HEK293T (cell line): ENCODE measurements at regions not wholly inside any gene's neighbourhood (a gene's known extent, or its start where the extent isn't known, plus 50 kb on each side); places are given as distances from the start of the nearest gene placed in this dataset.

ENCODE experiments used
- CTCF ChIA-PET: fragments of 350-600 bp; formaldehyde crosslinking; extraction: SDS; loops from one replicate; lab custom pipeline; 2021; ENCODE audit warnings: antibody characterized with exemption, inconsistent platforms; lab: Yijun Ruan, JAX
- POLR2A ChIA-PET: fragments of 350-600 bp; formaldehyde crosslinking; extraction: SDS; loops from one replicate; lab custom pipeline; 2020; ENCODE audit warnings: antibody characterized with exemption, inconsistent platforms; lab: Yijun Ruan, JAX
- DNase-seq: peaks from one replicate; pipeline ENCODE4 v3.0.0; 2012; ENCODE audit warnings: mixed read lengths; ENCODE audit errors: extremely low spot score
- ARNT ChIP-seq: fragments of 450-650 bp; IDR thresholded peaks from 2 replicates; pipeline ENCODE4 v1.6.1; 2017; ENCODE audit warnings: mild to moderate bottlenecking
- BHLHE40 ChIP-seq: fragments of 450-650 bp; IDR thresholded peaks from 2 replicates; pipeline ENCODE4 v1.6.1; 2016; ENCODE audit warnings: mild to moderate bottlenecking, moderate library complexity, borderline replicate concordance
- CTBP1 ChIP-seq: fragments of 450-650 bp; IDR thresholded peaks from 2 replicates; pipeline ENCODE4 v1.6.1; 2016; ENCODE audit warnings: borderline replicate concordance
- ELF4 ChIP-seq: fragments of 450-650 bp; IDR thresholded peaks from 2 replicates; pipeline ENCODE4 v1.6.1; 2017; ENCODE audit warnings: antibody characterized with exemption
- FOXA1 ChIP-seq: fragments of 450-650 bp; IDR thresholded peaks from 2 replicates; pipeline ENCODE4 v1.6.1; 2016; ENCODE audit warnings: mild to moderate bottlenecking
- FOXK2 ChIP-seq: fragments of 450-650 bp; IDR thresholded peaks from 2 replicates; pipeline ENCODE4 v1.6.1; 2016; ENCODE audit warnings: mild to moderate bottlenecking
- FOXM1 ChIP-seq: fragments of 450-650 bp; IDR thresholded peaks from 2 replicates; pipeline ENCODE4 v1.6.1; 2017; ENCODE audit warnings: mild to moderate bottlenecking, borderline replicate concordance
- HDGF ChIP-seq: fragments of 450-650 bp; IDR thresholded peaks from 2 replicates; pipeline ENCODE4 v1.6.1; 2017; ENCODE audit warnings: antibody characterized with exemption, borderline replicate concordance
- L3MBTL2 ChIP-seq: fragments of 450-650 bp; conservative IDR thresholded peaks from 2 replicates; pipeline ENCODE4 v1.6.1; 2016; ENCODE audit warnings: mild to moderate bottlenecking
- LEF1 ChIP-seq: fragments of 450-650 bp; IDR thresholded peaks from 2 replicates; pipeline ENCODE4 v1.6.1; 2017; ENCODE audit warnings: mild to moderate bottlenecking, borderline replicate concordance
- NFRKB ChIP-seq: fragments of 450-650 bp; IDR thresholded peaks from 2 replicates; pipeline ENCODE4 v1.6.1; 2016; ENCODE audit warnings: mild to moderate bottlenecking, moderate library complexity
- SP1 ChIP-seq: fragments of 450-650 bp; IDR thresholded peaks from 2 replicates; pipeline ENCODE4 v1.6.1; 2017
- SUZ12 ChIP-seq: fragments of 450-650 bp; IDR thresholded peaks from 2 replicates; pipeline ENCODE4 v1.6.1; 2016; ENCODE audit warnings: mild to moderate bottlenecking
- TARDBP ChIP-seq: fragments of 450-650 bp; IDR thresholded peaks from 2 replicates; pipeline ENCODE4 v1.6.1; 2016
- ZNF384 ChIP-seq: fragments of 450-650 bp; IDR thresholded peaks from 2 replicates; pipeline ENCODE4 v1.6.1; 2016
- TF ChIP-seq, protein P1 (sequence below): fragments of 450-650 bp; IDR thresholded peaks from 2 replicates; pipeline ENCODE4 v1.6.1; 2016

DNA sequence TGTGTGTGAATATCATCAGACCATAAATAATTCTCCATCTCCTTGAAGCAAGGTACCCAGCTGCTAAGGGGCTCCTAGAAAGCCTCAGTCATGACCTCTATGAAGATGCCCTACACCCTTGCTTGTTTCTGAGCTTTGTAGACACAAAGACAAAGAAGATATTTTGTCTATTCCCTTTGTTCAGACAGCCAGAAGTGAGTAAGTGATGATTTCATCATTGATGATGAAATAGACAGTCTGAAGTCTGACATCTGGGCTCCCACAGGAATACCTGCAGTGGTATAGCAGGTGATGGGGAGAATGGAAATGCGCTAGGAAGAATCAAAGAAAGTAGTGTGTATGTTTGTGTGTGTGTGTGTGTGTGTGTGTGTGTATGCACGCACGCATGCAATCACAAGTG, 82.2 kb upstream of the DPT start:
- ChIA-PET CTCF (no interaction called here), POLR2A (no interaction called here)
- TF ChIP-seq TARDBP (no peak), LEF1 (no peak)
- no peak for DNase-seq

DNA sequence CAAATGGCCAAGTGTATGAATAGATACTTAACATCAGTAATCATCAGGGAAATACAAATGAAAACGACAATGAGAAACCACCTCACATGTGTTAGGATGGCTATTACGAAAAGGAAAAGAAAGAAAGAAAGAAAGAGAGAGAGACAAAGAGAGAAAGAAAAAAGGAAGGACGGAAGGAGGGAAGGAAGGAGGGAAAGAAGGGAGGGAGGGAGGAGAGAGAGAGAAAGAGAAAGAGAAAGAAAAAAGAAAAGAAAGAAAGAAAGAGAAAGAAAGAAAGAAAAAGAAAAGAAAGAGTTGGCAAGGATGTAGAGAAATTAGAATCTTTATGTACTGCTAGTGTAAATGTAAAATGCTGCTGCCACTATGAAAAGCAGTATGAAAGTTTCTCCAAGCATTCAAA, 90.7 kb upstream of the DPT start:
- CTCF ChIA-PET: no interaction called here
- no peak for TF ChIP-seq ZNF384
- POLR2A ChIA-PET: no interaction called here
- DNase-seq: no peak

DNA sequence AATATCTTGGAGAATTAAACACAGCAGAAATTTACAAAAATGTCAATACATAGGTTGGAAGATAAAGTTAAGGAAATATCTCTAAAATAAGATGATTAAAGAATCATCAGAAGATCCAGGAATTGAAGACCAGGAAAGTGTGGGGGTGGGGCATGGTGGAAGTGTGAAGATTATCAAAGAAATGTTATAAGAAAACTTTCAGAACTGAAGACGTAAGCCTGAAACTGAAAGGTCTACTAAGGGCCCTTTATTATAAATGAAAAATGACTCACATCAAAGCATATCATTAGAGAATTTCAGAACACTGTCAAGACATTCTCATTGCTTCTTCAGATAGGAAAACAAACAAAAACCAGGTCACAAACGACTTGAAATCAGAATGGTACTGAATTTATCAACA, 92.4 kb upstream of the DPT start:
- ChIA-PET POLR2A (no interaction called here), CTCF (no interaction called here)
- no peak for DNase-seq
- no peak for TF ChIP-seq ZNF384
- no peak for TF ChIP-seq SUZ12

DNA sequence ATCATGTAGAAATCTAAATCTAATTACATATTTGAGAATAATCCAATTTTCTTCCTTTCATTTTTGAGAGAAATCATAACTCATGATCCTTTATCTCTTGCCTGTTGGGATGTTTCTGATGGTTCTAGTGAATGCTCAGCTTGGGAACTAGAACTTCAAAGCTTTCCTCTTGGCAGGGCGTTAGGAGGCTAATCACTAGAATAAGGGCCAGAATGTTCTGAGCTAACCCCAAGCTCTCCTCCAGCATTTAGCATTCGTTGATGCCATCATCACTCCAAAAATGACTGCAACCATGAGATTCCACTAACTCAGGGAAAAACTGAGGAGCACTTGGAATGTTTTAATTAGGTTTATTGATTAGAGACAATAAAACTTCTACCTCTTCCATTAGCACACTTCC, 93.9 kb upstream of the DPT start:
- TF ChIP-seq ZNF384 (no peak), FOXM1 (no peak), ARNT (no peak), CTBP1 (no peak), ELF4 (no peak)
- TF ChIP-seq, protein P1, sequence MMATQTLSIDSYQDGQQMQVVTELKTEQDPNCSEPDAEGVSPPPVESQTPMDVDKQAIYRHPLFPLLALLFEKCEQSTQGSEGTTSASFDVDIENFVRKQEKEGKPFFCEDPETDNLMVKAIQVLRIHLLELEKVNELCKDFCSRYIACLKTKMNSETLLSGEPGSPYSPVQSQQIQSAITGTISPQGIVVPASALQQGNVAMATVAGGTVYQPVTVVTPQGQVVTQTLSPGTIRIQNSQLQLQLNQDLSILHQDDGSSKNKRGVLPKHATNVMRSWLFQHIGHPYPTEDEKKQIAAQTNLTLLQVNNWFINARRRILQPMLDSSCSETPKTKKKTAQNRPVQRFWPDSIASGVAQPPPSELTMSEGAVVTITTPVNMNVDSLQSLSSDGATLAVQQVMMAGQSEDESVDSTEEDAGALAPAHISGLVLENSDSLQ: no peak
- DNase-seq: no peak
- ChIA-PET CTCF (no interaction called here), POLR2A (no interaction called here)

DNA sequence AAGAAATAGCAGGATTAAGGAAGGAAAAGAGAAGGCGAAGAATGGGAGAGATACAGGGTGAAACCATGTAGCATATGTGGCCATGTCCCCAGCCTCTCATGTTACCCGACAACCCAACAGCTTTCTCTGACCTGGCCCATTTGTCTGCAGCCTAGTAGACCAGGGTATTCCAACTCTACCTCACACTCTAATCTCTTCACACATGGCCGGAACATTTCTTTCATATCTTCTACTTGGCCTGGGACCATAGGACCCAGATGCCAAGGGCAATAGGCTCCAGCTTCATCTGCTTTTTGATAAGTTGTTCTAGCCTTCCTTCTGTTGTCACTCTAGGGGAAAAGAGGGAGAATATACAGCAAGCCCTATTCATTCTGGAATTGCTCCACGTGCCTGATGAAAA, 95.0 kb upstream of the DPT start:
- TF ChIP-seq FOXM1 (no peak), ARNT (no peak), NFRKB (no peak), HDGF (no peak), ZNF384 (no peak), ELF4 (no peak), FOXK2 (no peak), SP1 (no peak)
- CTCF ChIA-PET: no interaction called here
- POLR2A ChIA-PET: no interaction called here
- DNase-seq: no peak

DNA sequence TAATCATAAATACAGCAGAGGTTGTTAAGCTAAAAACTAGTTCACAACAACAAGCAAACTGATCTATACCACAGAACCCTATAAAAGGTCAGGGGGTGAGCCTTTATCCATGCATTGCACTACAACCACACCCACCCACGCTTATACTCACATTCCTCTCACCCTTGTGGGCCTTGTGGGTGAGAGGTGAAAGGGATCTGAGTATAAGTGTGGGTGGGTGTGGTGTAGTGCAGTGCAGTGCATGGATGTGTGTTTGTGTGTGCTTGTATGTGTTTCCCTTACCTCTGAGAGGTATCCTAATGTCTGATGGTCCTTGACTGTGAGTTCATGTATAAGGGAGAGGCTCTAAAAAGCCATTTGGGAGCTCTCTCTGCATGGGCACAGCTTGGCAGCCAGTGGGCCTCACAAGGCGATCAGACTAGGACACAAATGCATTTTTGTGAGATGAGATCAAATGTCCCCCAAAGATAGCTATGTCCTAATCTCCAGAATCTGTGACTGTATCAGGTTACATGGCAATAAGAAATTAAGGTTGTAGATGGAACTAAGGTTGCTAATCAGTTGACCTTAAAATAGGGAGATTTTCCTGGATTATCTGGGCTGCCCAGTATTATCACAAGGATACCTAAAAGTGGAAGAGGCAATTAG, 95.5 kb upstream of the DPT start:
- TF ChIP-seq HDGF (no peak), SP1 (no peak), ZNF384 (no peak), LEF1 (no peak), ELF4 (no peak), CTBP1 (no peak), BHLHE40 (no peak), SUZ12 (no peak), FOXK2 (no peak), NFRKB (no peak), FOXA1 (no peak), FOXM1 (no peak), L3MBTL2 (no peak), TARDBP (no peak), ARNT (no peak)
- TF ChIP-seq, protein P1: no peak
- POLR2A ChIA-PET: no interaction called here

DNA sequence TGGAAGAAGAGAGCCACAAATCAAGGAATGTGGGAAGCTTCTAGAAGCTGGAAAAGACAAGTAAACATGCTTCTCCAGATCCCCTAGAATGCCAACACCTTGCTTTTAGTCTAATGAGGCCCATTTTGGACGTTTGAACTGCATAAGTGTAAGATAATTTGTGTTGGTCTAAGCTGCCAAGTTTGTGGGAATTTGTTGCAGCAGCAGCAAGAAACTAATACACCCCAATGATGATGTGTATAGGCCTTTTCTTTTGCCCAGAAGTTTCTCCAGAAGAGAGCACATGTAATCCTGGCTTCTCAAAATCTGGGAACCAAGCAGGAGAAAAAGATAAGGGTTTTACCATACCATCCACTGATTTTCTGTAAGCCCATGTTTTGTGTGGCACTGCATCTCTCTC, 96.1 kb upstream of the DPT start:
- TF ChIP-seq CTBP1: no peak
- no peak for TF ChIP-seq ARNT
- TF ChIP-seq FOXM1: no peak
- TF ChIP-seq BHLHE40: no peak
- TF ChIP-seq TARDBP: no peak
- TF ChIP-seq L3MBTL2: no peak
- TF ChIP-seq NFRKB: no peak
- TF ChIP-seq, protein P1: no peak
- TF ChIP-seq HDGF: no peak
- TF ChIP-seq LEF1: no peak
- no peak for TF ChIP-seq ELF4
- ChIA-PET CTCF (no interaction called here), POLR2A (no interaction called here)
- DNase-seq: no peak

More for the DNA sequence above, 95.5 kb upstream of the DPT start:
- CTCF ChIA-PET: no interaction called here
- DNase-seq: no peak
